GM12878 (cell line): ENCODE measurements at regions not wholly inside any gene's neighbourhood (a gene's known extent, or its start where the extent isn't known, plus 50 kb on each side); places are given as distances from the start of the nearest gene placed in this dataset.

Source experiments
- ATF7 ChIP-seq: fragments of 450-650 bp; IDR thresholded peaks from 2 replicates; pipeline ENCODE4 v1.6.1; 2016; ENCODE audit warnings: low read depth, mild to moderate bottlenecking
- BCL11A ChIP-seq: IDR thresholded peaks from 2 replicates; pipeline ENCODE4 v1.6.1; 2011; ENCODE audit warnings: low read depth, low read length
- BCLAF1 ChIP-seq: fragments of 450-650 bp; IDR thresholded peaks from 2 replicates; pipeline ENCODE4 v1.6.1; 2017; ENCODE audit warnings: antibody characterized with exemption, mild to moderate bottlenecking, moderate library complexity
- BMI1 ChIP-seq: fragments of 450-650 bp; IDR thresholded peaks from 2 replicates; pipeline ENCODE4 v1.6.1; 2016; ENCODE audit warnings: mild to moderate bottlenecking, moderate library complexity, borderline replicate concordance
- BRCA1 ChIP-seq: IDR thresholded peaks from 2 replicates; pipeline ENCODE4 v1.6.1; 2011; ENCODE audit warnings: low read depth, low read length, improper control_type of control experiment
- CBX3 ChIP-seq: fragments of 200-600 bp; sonication (generic); IDR thresholded peaks from 2 replicates; pipeline ENCODE4 v1.6.1; 2016; ENCODE audit warnings: low read depth, borderline replicate concordance
- CHD2 ChIP-seq: IDR thresholded peaks from 2 replicates; pipeline ENCODE4 v1.6.1; 2011; ENCODE audit warnings: low read depth, low read length, improper control_type of control experiment, borderline replicate concordance
- CREM ChIP-seq: IDR thresholded peaks from 2 replicates; pipeline ENCODE4 v1.6.1; 2014; ENCODE audit warnings: antibody characterized with exemption, low read depth
- DPF2 ChIP-seq: fragments of 450-650 bp; IDR thresholded peaks from 2 replicates; pipeline ENCODE4 v1.6.1; 2017; ENCODE audit warnings: mild to moderate bottlenecking
- EED ChIP-seq: sonication (generic); IDR thresholded peaks from 2 replicates; pipeline ENCODE4 v1.6.1; 2016; ENCODE audit warnings: antibody characterized with exemption, low read depth
- EZH2 ChIP-seq: IDR thresholded peaks from 2 replicates; pipeline ENCODE4 v1.6.1; 2012; ENCODE audit warnings: low read depth, mild to moderate bottlenecking, control low read depth, inconsistent platforms, low read length, borderline replicate concordance; ENCODE audit not compliant: control insufficient read depth
- HCFC1 ChIP-seq: fragments of 150-350 bp; IDR thresholded peaks from 2 replicates; pipeline ENCODE4 v1.6.1; 2014; ENCODE audit warnings: low read length
- JUND ChIP-seq: IDR thresholded peaks from 2 replicates; pipeline ENCODE4 v1.6.1; 2012; ENCODE audit warnings: low read depth, mild to moderate bottlenecking, low read length, improper control_type of control experiment, moderate library complexity
- KLF5 ChIP-seq: fragments of 450-650 bp; IDR thresholded peaks from 2 replicates; pipeline ENCODE4 v1.6.1; 2014; ENCODE audit warnings: mild to moderate bottlenecking; ENCODE audit not compliant: partially characterized antibody
- LARP7 ChIP-seq: fragments of 450-650 bp; IDR thresholded peaks from 2 replicates; pipeline ENCODE4 v1.6.1; 2017; ENCODE audit warnings: mild to moderate bottlenecking
- MYB ChIP-seq: fragments of 150-350 bp; IDR thresholded peaks from 2 replicates; pipeline ENCODE4 v1.6.1; 2014; ENCODE audit warnings: mild to moderate bottlenecking, low read depth, low read length, borderline replicate concordance
- NBN ChIP-seq: fragments of 450-650 bp; IDR thresholded peaks from 2 replicates; pipeline ENCODE4 v1.6.1; 2016
- NFIC ChIP-seq: IDR thresholded peaks from 2 replicates; pipeline ENCODE4 v1.6.1; 2012; ENCODE audit warnings: low read depth, mild to moderate bottlenecking, inconsistent platforms, low read length, moderate library complexity
- NFYB ChIP-seq: IDR thresholded peaks from 2 replicates; pipeline ENCODE4 v1.6.1; 2011; ENCODE audit warnings: low read depth, mild to moderate bottlenecking, low read length, improper control_type of control experiment, moderate library complexity; ENCODE audit not compliant: insufficient read depth
- NR2C2 ChIP-seq: IDR thresholded peaks from 2 replicates; pipeline ENCODE4 v1.6.1; 2011; ENCODE audit warnings: borderline replicate concordance, low read depth; ENCODE audit not compliant: control insufficient read depth, insufficient read length
- PKNOX1 ChIP-seq: fragments of 450-650 bp; IDR thresholded peaks from 2 replicates; pipeline ENCODE4 v1.6.1; 2016; ENCODE audit warnings: mild to moderate bottlenecking
- PML ChIP-seq: IDR thresholded peaks from 2 replicates; pipeline ENCODE4 v1.6.1; 2012; ENCODE audit warnings: low read length, inconsistent platforms
- RAD51 ChIP-seq: fragments of 450-650 bp; IDR thresholded peaks from 2 replicates; pipeline ENCODE4 v1.6.1; 2016; ENCODE audit warnings: moderate library complexity, mild to moderate bottlenecking, inconsistent platforms
- RB1 ChIP-seq: fragments of 450-650 bp; formaldehyde crosslinking; IDR thresholded peaks from 2 replicates; pipeline ENCODE4 v1.6.1; 2017; ENCODE audit warnings: mild to moderate bottlenecking, borderline replicate concordance
- RBBP5 ChIP-seq: fragments of 200-600 bp; sonication (generic); conservative IDR thresholded peaks from 2 replicates; pipeline ENCODE4 v1.6.1; 2016
- SP1 ChIP-seq: IDR thresholded peaks from one replicate; pipeline ENCODE4 v1.6.1; 2011; ENCODE audit warnings: low read depth, low read length
- SREBF2 ChIP-seq: IDR thresholded peaks from 2 replicates; pipeline ENCODE4 v1.6.1; 2012; ENCODE audit warnings: mild to moderate bottlenecking, low read length
- SRF ChIP-seq, 2 experiments: IDR thresholded peaks; 2 replicates each; pipeline ENCODE4 v1.6.1; 2011; ENCODE audit warnings: low read depth in 2 of 2, low read length in 2 of 2, mild to moderate bottlenecking in 1 of 2, moderate library complexity in 1 of 2
- SUPT20H ChIP-seq: IDR thresholded peaks from 2 replicates; pipeline ENCODE4 v1.6.1; 2011; ENCODE audit warnings: low read depth, mild to moderate bottlenecking, low read length, moderate library complexity, borderline replicate concordance; ENCODE audit not compliant: control insufficient read depth
- TARDBP ChIP-seq: IDR thresholded peaks from 2 replicates; pipeline ENCODE4 v1.6.1; 2016; ENCODE audit warnings: borderline replicate concordance
- WRNIP1 ChIP-seq: IDR thresholded peaks from 2 replicates; pipeline ENCODE4 v1.6.1; 2011; ENCODE audit warnings: low read depth, low read length, improper control_type of control experiment, borderline replicate concordance
- ZBTB33 ChIP-seq: fragments of 450-650 bp; IDR thresholded peaks from 2 replicates; pipeline ENCODE4 v1.6.1; 2017; ENCODE audit warnings: mild to moderate bottlenecking

- no peak for TF ChIP-seq PML
- TF ChIP-seq KLF5 = no peak
- no peak for TF ChIP-seq NFYB
- TF ChIP-seq RBBP5 = no peak
- TF ChIP-seq SP1 = no peak
- no peak for TF ChIP-seq RB1
- peak; percentile 82 for TF ChIP-seq DPF2
- no peak for TF ChIP-seq EZH2
- no peak for TF ChIP-seq MYB
- TF ChIP-seq HCFC1 = no peak
- no peak for TF ChIP-seq BCL11A
- TF ChIP-seq WRNIP1 = no peak
- no peak for TF ChIP-seq NFIC
- TF ChIP-seq BMI1 = peak; percentile 58
- no peak for TF ChIP-seq CHD2
- no peak for TF ChIP-seq SRF (IDR thresholded peaks at IDR 0.05; ENCODE audit: low read depth in 2 of 2, low read length in 2 of 2)
- no peak for TF ChIP-seq CREM
- TF ChIP-seq ATF7 = 0 out of 2 replicates have a peak, but pooled peaks have one; percentile 15
- TF ChIP-seq SREBF2 = no peak
- no peak for TF ChIP-seq LARP7
- no peak for TF ChIP-seq BRCA1
- TF ChIP-seq TARDBP = no peak
- TF ChIP-seq RAD51 = peak; percentile 74
- no peak for TF ChIP-seq PKNOX1
- TF ChIP-seq NR2C2 = no peak
- no peak for TF ChIP-seq EED
- TF ChIP-seq NBN = no peak
- TF ChIP-seq JUND = no peak
- TF ChIP-seq CBX3 = no peak
- no peak for TF ChIP-seq BCLAF1
- TF ChIP-seq ZBTB33 = no peak
- TF ChIP-seq SUPT20H = no peak
Observed at GRCh38 chr7:51702673-51703072, 386.1 kb upstream of the COBL start (continued).
